BLaER1 treated with 17β-estradiol and CSF1 and Interleukin-3, amounts not matched to agents 10 nM and 100 nM (cell line): ENCODE measurements at regions not wholly inside any gene's neighbourhood (a gene's known extent, or its start where the extent isn't known, plus 50 kb on each side); places are given as distances from the start of the nearest gene placed in this dataset.
A peak's percentile ranks its signal among the peaks of the same experiment; 100 is the strongest.

ENCODE experiments used
- H3K27ac ChIP-seq, 11 experiments: shearing (Covaris generic); formaldehyde crosslinking; 2 replicates each; pipeline ENCODE4 v1.8.1; 2022
- H3K27me3 ChIP-seq, 11 experiments: shearing (Covaris generic); formaldehyde crosslinking; 2 replicates each; pipeline ENCODE4 v1.8.1; 2022
- H3K36me3 ChIP-seq, 11 experiments: shearing (Covaris generic); formaldehyde crosslinking; 2 replicates each; pipeline ENCODE4 v1.8.1; 2022
- H3K4me1 ChIP-seq, 10 experiments: shearing (Covaris generic); formaldehyde crosslinking; 2 replicates each; pipeline ENCODE4 v1.8.1; 2022
- H3K4me2 ChIP-seq, 11 experiments: shearing (Covaris generic); formaldehyde crosslinking; 2 replicates each; pipeline ENCODE4 v1.8.1; 2022
- H3K4me3 ChIP-seq, 10 experiments: shearing (Covaris generic); formaldehyde crosslinking; 2 replicates each; pipeline ENCODE4 v1.8.1; 2022
- H3K9ac ChIP-seq, 11 experiments: shearing (Covaris generic); formaldehyde crosslinking; 2 replicates each; pipeline ENCODE4 v1.8.1; 2022
- H3K9me3 ChIP-seq, 11 experiments: shearing (Covaris generic); formaldehyde crosslinking; replicated peaks in 1 of 11; 2 replicates each; pipeline ENCODE4 v1.8.1; 2022
- H4K20me1 ChIP-seq, 11 experiments: shearing (Covaris generic); formaldehyde crosslinking; 2 replicates each; pipeline ENCODE4 v1.8.1; 2022
- Cebpa-rat ChIP-seq, 11 experiments: shearing (Covaris generic); IDR thresholded peaks; 2 replicates each; pipeline ENCODE4 v1.8.1; 2022

- Histone ChIP-seq H3K27me3 (no peaks in the 10 kb centered on the region), H3K9ac (no peak overlapping the region), H3K4me1 (peaks cover 0 to 15% (median 0%) of the 10 kb centered on the region in 10 experiments; a peak in 7 of 20 replicates), H3K36me3 (no peaks in the 10 kb centered on the region), H4K20me1 (peaks cover 0 to 17% (median 0%) of the 10 kb centered on the region in 11 experiments; a peak in 5 of 22 replicates), H3K4me3 (no peak overlapping the region), H3K27ac (no peak overlapping the region), H3K4me2 (no peak overlapping the region), H3K9me3 (no peaks in the 10 kb centered on the region)
- TF ChIP-seq Cebpa-rat (IDR thresholded peaks at IDR 0.05): no peak
Measured at GRCh38 chr9:135332979-135333748, 146.4 kb upstream of the PPP1R26 start.

GRCh38 chr9:135334953-135335460 lies 144.6 kb upstream of the PPP1R26 start:
- H3K4me3 ChIP-seq: no peak overlapping the region
- no peak for TF ChIP-seq Cebpa-rat (IDR thresholded peaks at IDR 0.05)
- H3K4me2 ChIP-seq: no peak overlapping the region
- peaks cover 0 to 16% (median 7%) of the 10 kb centered on the region in 10 experiments; a peak in 13 of 20 replicates for H3K4me1 ChIP-seq
- no peaks in the 10 kb centered on the region for H3K36me3 ChIP-seq
- H3K9ac ChIP-seq: no peak overlapping the region
- H4K20me1 ChIP-seq: peaks cover 0 to 14% (median 0%) of the 10 kb centered on the region in 11 experiments; a peak in 6 of 22 replicates
- no peaks in the 10 kb centered on the region for H3K9me3 ChIP-seq
- H3K27ac ChIP-seq: no peak overlapping the region
- peaks cover 0 to 9% (median 4%) of the 10 kb centered on the region in 11 experiments; a peak in 11 of 22 replicates for H3K27me3 ChIP-seq

- Histone ChIP-seq H3K9me3 (no peaks in the 10 kb centered on the region), H3K4me1 (peaks cover 0 to 20% (median 14%) of the 10 kb centered on the region in 10 experiments; a peak in 13 of 20 replicates), H3K27me3 (peaks cover 0 to 13% (median 6%) of the 10 kb centered on the region in 11 experiments; a peak in 12 of 22 replicates), H3K4me2 (no peak overlapping the region), H3K4me3 (no peak overlapping the region), H3K9ac (no peak overlapping the region), H3K36me3 (no peaks in the 10 kb centered on the region), H3K27ac (no peak overlapping the region), H4K20me1 (peaks cover 0 to 12% (median 0%) of the 10 kb centered on the region in 11 experiments; a peak in 8 of 22 replicates)
- no peak for TF ChIP-seq Cebpa-rat (IDR thresholded peaks at IDR 0.05)
Measured at GRCh38 chr9:135335691-135336181, 143.8 kb upstream of the PPP1R26 start.

- no peak overlapping the region for H3K27ac ChIP-seq
- no peaks in the 10 kb centered on the region for H3K36me3 ChIP-seq
- H3K4me1 ChIP-seq: peaks cover 0 to 31% (median 25%) of the 10 kb centered on the region in 10 experiments; a peak in 13 of 20 replicates
- H3K9me3 ChIP-seq: no peaks in the 10 kb centered on the region
- no peak overlapping the region for H3K4me3 ChIP-seq
- H3K9ac ChIP-seq: no peak overlapping the region
- H3K4me2 ChIP-seq: no peak overlapping the region
- peaks cover 0 to 21% (median 6%) of the 10 kb centered on the region in 11 experiments; a peak in 12 of 22 replicates for H3K27me3 ChIP-seq
- no peak for TF ChIP-seq Cebpa-rat (IDR thresholded peaks at IDR 0.05)
- H4K20me1 ChIP-seq: peaks cover 0 to 24% (median 0%) of the 10 kb centered on the region in 11 experiments; a peak in 7 of 22 replicates
Measured at GRCh38 chr9:135336722-135337527, 142.7 kb upstream of the PPP1R26 start.

GRCh38 chr9:135338546-135338945 lies 141.0 kb upstream of the PPP1R26 start:
- Histone ChIP-seq H3K9ac (no peak overlapping the region), H3K4me1 (peaks cover 0 to 48% (median 39%) of the 10 kb centered on the region in 10 experiments; a peak in 15 of 20 replicates), H3K27me3 (peaks cover 0 to 30% (median 6%) of the 10 kb centered on the region in 11 experiments; a peak in 12 of 22 replicates), H3K4me2 (0 out of 22 replicates have a peak overlapping the region, but pooled peaks of 1 of the 11 experiments have one; percentile 68), H3K27ac (no peak overlapping the region), H3K4me3 (no peak overlapping the region), H4K20me1 (peaks cover 0 to 40% (median 9%) of the 10 kb centered on the region in 11 experiments; a peak in 12 of 22 replicates), H3K9me3 (no peaks in the 10 kb centered on the region), H3K36me3 (no peaks in the 10 kb centered on the region)
- no peak for TF ChIP-seq Cebpa-rat (IDR thresholded peaks at IDR 0.05)

- Histone ChIP-seq H3K36me3 (no peaks in the 10 kb centered on the region), H4K20me1 (peaks cover 0 to 49% (median 12%) of the 10 kb centered on the region in 11 experiments; a peak in 13 of 22 replicates), H3K9ac (no peak overlapping the region), H3K9me3 (no peaks in the 10 kb centered on the region), H3K4me2 (peak overlapping the region in 8 of 11 experiments; percentile 30 to 75 (median 59); a peak in 14 of 22 replicates), H3K27ac (no peak overlapping the region), H3K4me1 (peaks cover 0 to 57% (median 47%) of the 10 kb centered on the region in 10 experiments; a peak in 15 of 20 replicates), H3K4me3 (no peak overlapping the region), H3K27me3 (peaks cover 0 to 33% (median 6%) of the 10 kb centered on the region in 11 experiments; a peak in 12 of 22 replicates)
- TF ChIP-seq Cebpa-rat (IDR thresholded peaks at IDR 0.05): no peak
Measured at GRCh38 chr9:135339378-135339973, 140.1 kb upstream of the PPP1R26 start.

GRCh38 chr9:135340143-135340655 lies 139.4 kb upstream of the PPP1R26 start:
- no peaks in the 10 kb centered on the region for H3K36me3 ChIP-seq
- no peak for TF ChIP-seq Cebpa-rat (IDR thresholded peaks at IDR 0.05)
- no peaks in the 10 kb centered on the region for H3K9me3 ChIP-seq
- peak overlapping the region in 8 of 11 experiments; percentile 30 to 75 (median 59); a peak in 15 of 22 replicates for H3K4me2 ChIP-seq
- peaks cover 0 to 33% (median 6%) of the 10 kb centered on the region in 11 experiments; a peak in 12 of 22 replicates for H3K27me3 ChIP-seq
- H4K20me1 ChIP-seq: peaks cover 0 to 56% (median 15%) of the 10 kb centered on the region in 11 experiments; a peak in 13 of 22 replicates
- no peak overlapping the region for H3K4me3 ChIP-seq
- H3K27ac ChIP-seq: no peak overlapping the region
- H3K4me1 ChIP-seq: peaks cover 0 to 57% (median 47%) of the 10 kb centered on the region in 10 experiments; a peak in 15 of 20 replicates
- H3K9ac ChIP-seq: no peak overlapping the region; a peak in 1 of 22 replicates
